IMR-90 (cell line): ENCODE measurements at regions not wholly inside any gene's neighbourhood (a gene's known extent, or its start where the extent isn't known, plus 50 kb on each side); places are given as distances from the start of the nearest gene placed in this dataset.

Source experiments
- ATAC-seq: fragments of 200-7000 bp; cut with Tn5 transposase; 2 replicates; pipeline ENCODE4 v1.9.1; 2020; ENCODE audit warnings: low read depth, mild to moderate bottlenecking, moderate library complexity
- BruUV-seq: library from RNA; stranded (reverse); fragments of 400-500 nt; replicated peaks from 2 replicates; lab custom pipeline; 2021; lab: Mats Ljungman, UMichigan
- CTCF ChIA-PET: fragments of 300-600 bp; formaldehyde crosslinking; extraction: SDS; loops from one replicate; lab custom pipeline; 2021; ENCODE audit warnings: antibody characterized with exemption; lab: Yijun Ruan, JAX
- POLR2A ChIA-PET: fragments of 300-600 bp; sonication (Branson Sonifier 250); formaldehyde crosslinking; loops from one replicate; lab custom pipeline; 2022; ENCODE audit warnings: antibody characterized with exemption; ENCODE audit not compliant: unreplicated experiment; lab: Charles Lee
- DNase-seq: peaks from one replicate; pipeline ENCODE4 v3.0.0; 2013
- H2AFZ ChIP-seq: replicated peaks from 2 replicates; pipeline ENCODE3; 2013; ENCODE audit warnings: low read length, mild to moderate bottlenecking; ENCODE audit not compliant: poor library complexity
- H2AK5ac ChIP-seq: 2 replicates; pipeline ENCODE4 v1.6.1; 2013; ENCODE audit warnings: low read depth, low read length, inconsistent platforms
- H2AK9ac ChIP-seq: replicated peaks from 2 replicates; pipeline ENCODE3; 2013; ENCODE audit warnings: mild to moderate bottlenecking, low read depth, low read length, moderate library complexity; ENCODE audit not compliant: poor library complexity
- H2BK120ac ChIP-seq: 2 replicates; pipeline ENCODE4 v1.6.1; 2013; ENCODE audit warnings: low read depth, low read length, inconsistent platforms
- H2BK15ac ChIP-seq: 3 replicates; pipeline ENCODE4 v1.6.1; 2013; ENCODE audit warnings: low read depth, low read length, inconsistent platforms
- H2BK20ac ChIP-seq: 2 replicates; pipeline ENCODE4 v1.6.1; 2013; ENCODE audit warnings: low read depth, mild to moderate bottlenecking, inconsistent platforms, low read length, moderate library complexity
- H2BK5ac ChIP-seq: 2 replicates; pipeline ENCODE4 v1.6.1; 2013; ENCODE audit warnings: mild to moderate bottlenecking, low read depth, low read length, inconsistent platforms; ENCODE audit not compliant: poor library complexity, severe bottlenecking
- H3K14ac ChIP-seq: replicated peaks from 2 replicates; pipeline ENCODE4 v1.6.1; 2013; ENCODE audit warnings: low read depth, low read length, inconsistent platforms
- H3K18ac ChIP-seq: 2 replicates; pipeline ENCODE4 v1.6.1; 2013; ENCODE audit warnings: low read depth, low read length, control low read depth
- H3K23ac ChIP-seq: 2 replicates; pipeline ENCODE4 v1.6.1; 2013; ENCODE audit warnings: low read depth, low read length, inconsistent platforms
- H3K27ac ChIP-seq: 2 replicates; pipeline ENCODE4 v1.5.1; 2013; ENCODE audit warnings: mild to moderate bottlenecking, control low read depth, low read length; ENCODE audit not compliant: insufficient read depth
- H3K27me3 ChIP-seq: 2 replicates; pipeline ENCODE4 v1.6.1; 2013; ENCODE audit warnings: low read length; ENCODE audit not compliant: control insufficient read depth, insufficient read depth
- H3K36me3 ChIP-seq: 2 replicates; pipeline ENCODE4 v1.6.1; 2013; ENCODE audit warnings: low read length, mixed read lengths; ENCODE audit not compliant: control insufficient read depth, insufficient read depth
- H3K4ac ChIP-seq: 2 replicates; pipeline ENCODE4 v1.6.1; 2013; ENCODE audit warnings: low read depth, low read length, inconsistent platforms
- H3K4me1 ChIP-seq: 2 replicates; pipeline ENCODE4 v1.6.1; 2013; ENCODE audit warnings: low read length, mixed read lengths; ENCODE audit not compliant: control insufficient read depth, insufficient read depth
- H3K4me2 ChIP-seq: 2 replicates; pipeline ENCODE4 v1.6.1; 2013; ENCODE audit warnings: low read depth, mild to moderate bottlenecking, control low read depth, low read length, moderate library complexity
- H3K4me3 ChIP-seq: 2 replicates; pipeline ENCODE4 v1.5.1; 2013; ENCODE audit warnings: low read depth, mild to moderate bottlenecking, control low read depth, low read length, moderate library complexity; ENCODE audit not compliant: insufficient read depth
- H3K56ac ChIP-seq: 2 replicates; pipeline ENCODE4 v1.6.1; 2013; ENCODE audit warnings: low read length, inconsistent platforms; ENCODE audit not compliant: insufficient read depth; ENCODE audit errors: extremely low read depth
- H3K79me1 ChIP-seq, 2 experiments: 2 replicates each; pipeline ENCODE4 v1.6.1; 2013; ENCODE audit warnings: low read length in 2 of 2, inconsistent platforms in 1 of 2, low read depth in 1 of 2
- H3K9ac ChIP-seq: 2 replicates; pipeline ENCODE4 v1.6.1; 2013; ENCODE audit warnings: low read depth, low read length, control low read depth
- H3K9me1 ChIP-seq: 2 replicates; pipeline ENCODE4 v1.6.1; 2013; ENCODE audit warnings: low read length, inconsistent platforms; ENCODE audit not compliant: insufficient read depth
- H3K9me3 ChIP-seq: 2 replicates; pipeline ENCODE4 v1.6.1; 2013; ENCODE audit warnings: low read length; ENCODE audit not compliant: control insufficient read depth, insufficient read depth
- H4K20me1 ChIP-seq: 2 replicates; pipeline ENCODE4 v1.6.1; 2013; ENCODE audit warnings: low read length, inconsistent platforms; ENCODE audit not compliant: insufficient read depth
- H4K5ac ChIP-seq: 2 replicates; pipeline ENCODE4 v1.6.1; 2013; ENCODE audit warnings: mild to moderate bottlenecking, low read depth, low read length, control low read depth
- H4K8ac ChIP-seq, 2 experiments: 2 replicates each; pipeline ENCODE4 v1.6.1; 2013; ENCODE audit warnings: low read depth in 2 of 2, low read length in 2 of 2, control low read depth in 1 of 2, inconsistent platforms in 1 of 2
- H4K91ac ChIP-seq: 2 replicates; pipeline ENCODE4 v1.6.1; 2013; ENCODE audit warnings: low read depth, low read length, inconsistent platforms; ENCODE audit not compliant: insufficient read depth
- BHLHE40 ChIP-seq: fragments of 150-350 bp; IDR thresholded peaks from 2 replicates; pipeline ENCODE4 v1.6.1; 2016; ENCODE audit warnings: mild to moderate bottlenecking, low read depth, low read length
- CEBPB ChIP-seq: IDR thresholded peaks from 2 replicates; pipeline ENCODE4 v1.6.1; 2012; ENCODE audit warnings: low read depth, low read length, improper control_type of control experiment
- FOS ChIP-seq: fragments of 150-350 bp; IDR thresholded peaks from 2 replicates; pipeline ENCODE4 v1.6.1; 2016; ENCODE audit warnings: low read depth, low read length
- MAFK ChIP-seq: IDR thresholded peaks from 2 replicates; pipeline ENCODE4 v1.6.1; 2012; ENCODE audit warnings: low read depth, low read length, improper control_type of control experiment
- MAZ ChIP-seq: IDR thresholded peaks from 2 replicates; pipeline ENCODE4 v1.6.1; 2012; ENCODE audit warnings: low read depth, mild to moderate bottlenecking, low read length, improper control_type of control experiment, moderate library complexity, borderline replicate concordance
- MXI1 ChIP-seq: IDR thresholded peaks from 2 replicates; pipeline ENCODE4 v1.6.1; 2012; ENCODE audit warnings: low read depth, mild to moderate bottlenecking, low read length, moderate library complexity, borderline replicate concordance
- NFE2L2 ChIP-seq: fragments of 150-350 bp; IDR thresholded peaks from 2 replicates; pipeline ENCODE4 v1.6.1; 2016; ENCODE audit warnings: low read depth, mild to moderate bottlenecking, low read length
- POLR2A ChIP-seq: IDR thresholded peaks from 2 replicates; pipeline ENCODE4 v1.6.1; 2012; ENCODE audit warnings: mild to moderate bottlenecking, low read depth, low read length
- RAD21 ChIP-seq: IDR thresholded peaks from 2 replicates; pipeline ENCODE4 v1.6.1; 2012; ENCODE audit warnings: low read length, improper control_type of control experiment
- RCOR1 ChIP-seq: IDR thresholded peaks from 2 replicates; pipeline ENCODE4 v1.6.1; 2012; ENCODE audit warnings: mild to moderate bottlenecking, low read length, improper control_type of control experiment; ENCODE audit not compliant: insufficient replicate concordance
- RFX5 ChIP-seq: IDR thresholded peaks from 2 replicates; pipeline ENCODE4 v1.8.0; 2012; ENCODE audit warnings: low read depth, mild to moderate bottlenecking, low read length, moderate library complexity
- SMC3 ChIP-seq: fragments of 150-350 bp; IDR thresholded peaks from 2 replicates; pipeline ENCODE4 v1.6.1; 2016; ENCODE audit warnings: low read depth, mild to moderate bottlenecking, antibody characterized with exemption, low read length, moderate library complexity
- WGBS, 2 experiments: methylation state at CpG; one replicate each; pipeline versions ENCODE4 v1.1.5 to v1.1.7; 2013; ENCODE audit warnings: missing lambda C conversion rate in 2 of 2; ENCODE audit not compliant: insufficient read length in 1 of 2; ENCODE audit errors: extremely low coverage in 2 of 2; 5-methylcytosine and 5-hydroxymethylcytosine counted together
- dilution Hi-C: fragments of 300-500 bp; cut with HindIII; formaldehyde crosslinking; loops from one replicate; pipeline ENCODE4 v1.14.3; 2018; ENCODE audit warnings: low sequenced_read_pairs; ENCODE audit not compliant: unreplicated experiment
- in situ Hi-C: fragments of 300-500 bp; cut with MboI; formaldehyde crosslinking; loops from 3 replicates; pipeline ENCODE4 v1.14.3; 2019; ENCODE audit warnings: low sequenced_read_pairs, inconsistent platforms, mixed read lengths
- intact Hi-C: fragments of 100-400 bp; cut with micrococcal nuclease; formaldehyde crosslinking; loops from 2 replicates; pipeline ENCODE4 v1.10.0; 2022
- TF ChIP-seq, protein P1 (sequence below): fragments of 150-350 bp; IDR thresholded peaks from 2 replicates; pipeline ENCODE4 v1.6.1; 2016; ENCODE audit warnings: low read depth, mild to moderate bottlenecking, low read length, moderate library complexity, borderline replicate concordance
- TF ChIP-seq, protein P2 (sequence below): conservative IDR thresholded peaks from 2 replicates; pipeline ENCODE4 v1.5.1; 2012; ENCODE audit warnings: mild to moderate bottlenecking, low read depth, low read length, improper control_type of control experiment
- TF ChIP-seq, protein P3 (sequence below): fragments of 150-350 bp; IDR thresholded peaks from 2 replicates; pipeline ENCODE4 v1.6.1; 2017; ENCODE audit warnings: mild to moderate bottlenecking, antibody characterized with exemption, low read length, low read depth

GRCh38 chr10:63773106-63773505 lies 251.9 kb downstream of the REEP3 start:
- no peaks in the 10 kb centered on the region for H3K4me1 ChIP-seq
- no peak overlapping the region for H3K23ac ChIP-seq
- no peak overlapping the region for H3K4me2 ChIP-seq
- ChIA-PET POLR2A (interaction anchor here (0.6 kb wide), 1 partner anchor 155 kb away, joined by 19 read pairs; no protein-coding TSS in a partner anchor), CTCF (interaction anchor here (0.7 kb wide), 1 partner anchor 11 kb away, joined by 3 read pairs; no protein-coding TSS in a partner anchor)
- in situ Hi-C loops (no loop called here), intact Hi-C loops (no loop called here), dilution Hi-C loops (no loop called here)
- WGBS, 2 experiments = no CpG with 5 or more reads among the region's 1 CpG
- H3K27me3 ChIP-seq = peaks cover 11% of the 10 kb centered on the region
- no peak overlapping the region for H3K27ac ChIP-seq
- H3K9me1 ChIP-seq = no peaks in the 10 kb centered on the region
- H4K20me1 ChIP-seq = no peaks in the 10 kb centered on the region
- no peak overlapping the region for H2BK20ac ChIP-seq
- no peak overlapping the region for H2BK15ac ChIP-seq
- no peak overlapping the region for H4K91ac ChIP-seq
- H4K8ac ChIP-seq = no peak overlapping the region
- no peaks in the 10 kb centered on the region for H3K79me1 ChIP-seq
- H3K9ac ChIP-seq = no peak overlapping the region
- H2AFZ ChIP-seq = no peak overlapping the region
- no peaks in the 10 kb centered on the region for H3K36me3 ChIP-seq
- no peak overlapping the region for H3K4me3 ChIP-seq
- H2BK120ac ChIP-seq = no peak overlapping the region
- H4K5ac ChIP-seq = no peak overlapping the region
- DNase-seq = no peak
- H3K56ac ChIP-seq = no peak overlapping the region
- no peak for TF ChIP-seq MXI1
- TF ChIP-seq, protein P1, sequence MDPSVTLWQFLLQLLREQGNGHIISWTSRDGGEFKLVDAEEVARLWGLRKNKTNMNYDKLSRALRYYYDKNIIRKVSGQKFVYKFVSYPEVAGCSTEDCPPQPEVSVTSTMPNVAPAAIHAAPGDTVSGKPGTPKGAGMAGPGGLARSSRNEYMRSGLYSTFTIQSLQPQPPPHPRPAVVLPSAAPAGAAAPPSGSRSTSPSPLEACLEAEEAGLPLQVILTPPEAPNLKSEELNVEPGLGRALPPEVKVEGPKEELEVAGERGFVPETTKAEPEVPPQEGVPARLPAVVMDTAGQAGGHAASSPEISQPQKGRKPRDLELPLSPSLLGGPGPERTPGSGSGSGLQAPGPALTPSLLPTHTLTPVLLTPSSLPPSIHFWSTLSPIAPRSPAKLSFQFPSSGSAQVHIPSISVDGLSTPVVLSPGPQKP = no peak
- TF ChIP-seq RAD21 = no peak
- TF ChIP-seq FOS = no peak
- no peak for TF ChIP-seq MAZ
- TF ChIP-seq RCOR1 = no peak
- TF ChIP-seq BHLHE40 = no peak
- TF ChIP-seq, protein P2, sequence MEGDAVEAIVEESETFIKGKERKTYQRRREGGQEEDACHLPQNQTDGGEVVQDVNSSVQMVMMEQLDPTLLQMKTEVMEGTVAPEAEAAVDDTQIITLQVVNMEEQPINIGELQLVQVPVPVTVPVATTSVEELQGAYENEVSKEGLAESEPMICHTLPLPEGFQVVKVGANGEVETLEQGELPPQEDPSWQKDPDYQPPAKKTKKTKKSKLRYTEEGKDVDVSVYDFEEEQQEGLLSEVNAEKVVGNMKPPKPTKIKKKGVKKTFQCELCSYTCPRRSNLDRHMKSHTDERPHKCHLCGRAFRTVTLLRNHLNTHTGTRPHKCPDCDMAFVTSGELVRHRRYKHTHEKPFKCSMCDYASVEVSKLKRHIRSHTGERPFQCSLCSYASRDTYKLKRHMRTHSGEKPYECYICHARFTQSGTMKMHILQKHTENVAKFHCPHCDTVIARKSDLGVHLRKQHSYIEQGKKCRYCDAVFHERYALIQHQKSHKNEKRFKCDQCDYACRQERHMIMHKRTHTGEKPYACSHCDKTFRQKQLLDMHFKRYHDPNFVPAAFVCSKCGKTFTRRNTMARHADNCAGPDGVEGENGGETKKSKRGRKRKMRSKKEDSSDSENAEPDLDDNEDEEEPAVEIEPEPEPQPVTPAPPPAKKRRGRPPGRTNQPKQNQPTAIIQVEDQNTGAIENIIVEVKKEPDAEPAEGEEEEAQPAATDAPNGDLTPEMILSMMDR = no peak
- no peak for TF ChIP-seq NFE2L2
- TF ChIP-seq, protein P3, sequence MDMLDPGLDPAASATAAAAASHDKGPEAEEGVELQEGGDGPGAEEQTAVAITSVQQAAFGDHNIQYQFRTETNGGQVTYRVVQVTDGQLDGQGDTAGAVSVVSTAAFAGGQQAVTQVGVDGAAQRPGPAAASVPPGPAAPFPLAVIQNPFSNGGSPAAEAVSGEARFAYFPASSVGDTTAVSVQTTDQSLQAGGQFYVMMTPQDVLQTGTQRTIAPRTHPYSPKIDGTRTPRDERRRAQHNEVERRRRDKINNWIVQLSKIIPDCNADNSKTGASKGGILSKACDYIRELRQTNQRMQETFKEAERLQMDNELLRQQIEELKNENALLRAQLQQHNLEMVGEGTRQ = no peak
- TF ChIP-seq RFX5 = no peak
- TF ChIP-seq CEBPB = no peak
- TF ChIP-seq SMC3 = no peak
- TF ChIP-seq MAFK = no peak
- no peak for TF ChIP-seq POLR2A
- ATAC-seq = no peak
- no TSS peak for BruUV-seq
- H3K14ac ChIP-seq = no peak overlapping the region
- no peak overlapping the region for H2AK9ac ChIP-seq
- H2BK5ac ChIP-seq = no peak overlapping the region
- no peaks in the 10 kb centered on the region for H3K9me3 ChIP-seq
- H3K4ac ChIP-seq = no peak overlapping the region
- no peak overlapping the region for H2AK5ac ChIP-seq
- no peak overlapping the region for H3K18ac ChIP-seq
